Central memory CD8-positive, alpha-beta T cell (primary cell): ENCODE measurements at regions not wholly inside any gene's neighbourhood (a gene's known extent, or its start where the extent isn't known, plus 50 kb on each side); places are given as distances from the start of the nearest gene placed in this dataset.
"Not testable (repeated sequence)": the region's sequence is repeated elsewhere in the genome, so short reads cannot be mapped to it uniquely, and the experiment has no call there.

Experiments
- ATAC-seq: fragments of 150-1000 bp; cut with Tn5 transposase; replicated peaks from 2 replicates; pipeline ENCODE4 v1.10.0; 2022; ENCODE audit warnings: mild to moderate bottlenecking, moderate FRiP score, moderate number of reproducible peaks; ENCODE audit not compliant: poor library complexity, severe bottlenecking; ENCODE audit errors: extremely low read depth
- DNase-seq, 2 donors: peaks; one replicate each; pipeline ENCODE4 v3.0.0; 2021; ENCODE audit warnings: low spot score in 2 of 2
- H3K27ac Mint-ChIP-seq: one replicate; pipeline ENCODE4 v1.8.0; 2022; ENCODE audit warnings: low read depth, mild to moderate bottlenecking, moderate library complexity, mixed read lengths
- H3K27me3 Mint-ChIP-seq: one replicate; pipeline ENCODE4 v1.8.0; 2022; ENCODE audit warnings: mixed read lengths
- H3K36me3 Mint-ChIP-seq: one replicate; pipeline ENCODE4 v1.8.0; 2022; ENCODE audit warnings: mild to moderate bottlenecking, moderate library complexity, mixed read lengths; ENCODE audit not compliant: insufficient read depth
- H3K4me1 Mint-ChIP-seq: one replicate; pipeline ENCODE4 v1.8.0; 2022; ENCODE audit warnings: mixed read lengths
- H3K4me3 Mint-ChIP-seq: one replicate; pipeline ENCODE4 v1.8.0; 2022; ENCODE audit warnings: mild to moderate bottlenecking, moderate library complexity, mixed read lengths
- H3K9me3 Mint-ChIP-seq: one replicate; pipeline ENCODE4 v1.8.0; 2022; ENCODE audit warnings: mixed read lengths

DNA sequence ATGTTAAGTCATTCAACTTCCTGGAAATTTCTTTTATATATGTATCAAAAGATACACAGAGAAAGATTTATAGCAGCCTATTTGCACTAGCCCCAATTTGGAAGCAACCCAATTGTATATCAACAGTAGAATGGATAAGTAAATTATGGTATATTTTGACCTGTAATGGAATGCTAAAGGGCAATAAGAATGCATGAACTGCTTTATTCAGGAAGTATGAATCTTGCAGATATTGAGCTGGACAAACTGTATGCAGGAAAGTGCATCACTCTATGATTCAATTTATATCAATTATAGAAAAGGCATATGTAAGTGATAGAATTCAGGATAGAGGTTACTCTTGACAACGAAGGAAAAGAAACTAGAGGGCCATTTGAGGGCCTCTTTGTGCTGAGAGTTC lies 913.1 kb upstream of the FBXO33 start:
- no peak overlapping the region for H3K27ac Mint-ChIP-seq
- H3K4me3 Mint-ChIP-seq: no peak overlapping the region
- no peaks in the 10 kb centered on the region for H3K27me3 Mint-ChIP-seq
- H3K4me1 Mint-ChIP-seq: no peaks in the 10 kb centered on the region
- no peaks in the 10 kb centered on the region for H3K36me3 Mint-ChIP-seq
- no peak for DNase-seq
- peaks cover 19% of the 10 kb centered on the region for H3K9me3 Mint-ChIP-seq
- no peak for ATAC-seq

DNA sequence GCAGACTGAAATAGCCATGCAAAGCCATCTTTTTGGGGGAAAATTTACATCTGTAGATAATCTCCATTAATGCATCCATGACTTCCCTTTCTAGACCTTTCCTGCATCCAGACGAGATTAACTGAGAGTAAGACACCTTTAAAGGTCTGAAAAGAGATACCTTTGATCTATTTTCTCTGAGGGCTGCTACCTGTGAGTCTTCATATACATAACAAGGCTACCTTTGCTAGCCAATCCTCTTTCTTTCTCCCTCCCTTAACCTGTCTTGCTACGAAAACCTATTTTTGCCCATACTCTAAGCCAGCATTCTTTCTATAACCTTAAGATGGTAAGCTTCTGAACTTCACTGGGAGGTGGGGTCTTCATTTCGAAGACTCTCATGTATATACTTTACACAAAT lies 908.5 kb upstream of the FBXO33 start:
- no peak for ATAC-seq
- H3K27me3 Mint-ChIP-seq: no peaks in the 10 kb centered on the region

DNA sequence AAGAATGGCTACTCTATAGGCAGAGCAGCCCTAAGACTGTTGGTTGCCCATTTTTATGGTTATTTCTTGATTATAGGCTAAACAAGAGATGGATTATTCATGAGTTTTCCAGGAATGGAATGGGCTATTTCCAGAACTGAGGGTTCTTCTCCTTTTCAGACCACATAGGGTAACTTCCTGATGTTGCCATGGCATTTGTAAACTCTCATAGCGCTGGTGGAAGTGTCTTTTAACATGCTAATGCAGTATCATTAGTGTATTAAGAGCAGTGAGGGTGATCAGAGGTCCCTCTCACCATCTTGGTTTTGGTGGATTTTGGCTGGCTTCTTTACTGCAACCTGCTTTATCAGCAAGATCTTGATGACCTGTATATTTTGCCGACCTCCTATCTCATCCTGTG lies 904.6 kb upstream of the FBXO33 start:
- ATAC-seq: no peak
- no peaks in the 10 kb centered on the region for H3K36me3 Mint-ChIP-seq
- no peak overlapping the region for H3K27ac Mint-ChIP-seq
- H3K9me3 Mint-ChIP-seq: peaks cover 8% of the 10 kb centered on the region
- no peaks in the 10 kb centered on the region for H3K4me1 Mint-ChIP-seq
- H3K27me3 Mint-ChIP-seq: no peaks in the 10 kb centered on the region
- no peak for DNase-seq
- H3K4me3 Mint-ChIP-seq: no peak overlapping the region

More for the DNA sequence above, 908.5 kb upstream of the FBXO33 start:
- Mint-ChIP-seq H3K4me1 (no peaks in the 10 kb centered on the region), H3K9me3 (peaks cover 13% of the 10 kb centered on the region), H3K27ac (no peak overlapping the region), H3K4me3 (no peak overlapping the region), H3K36me3 (no peaks in the 10 kb centered on the region)
- no peak for DNase-seq

DNA sequence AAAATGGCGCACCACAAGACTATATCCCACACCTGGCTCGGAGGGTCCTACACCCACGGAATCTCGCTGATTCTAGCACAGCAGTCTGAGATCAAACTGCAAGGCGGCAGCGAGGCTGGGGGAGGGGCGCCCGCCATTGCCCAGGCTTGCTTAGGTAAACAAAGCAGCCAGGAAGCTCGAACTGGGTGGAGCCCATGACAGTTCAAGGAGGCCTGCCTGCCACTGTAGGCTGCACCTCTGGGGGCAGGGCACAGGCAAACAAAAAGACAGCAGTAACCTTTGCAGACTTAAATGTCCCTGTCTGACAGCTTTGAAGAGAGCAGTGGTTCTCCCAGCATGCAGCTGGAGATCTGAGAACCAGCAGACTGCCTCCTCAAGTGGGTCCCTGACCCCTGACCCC lies 894.3 kb upstream of the FBXO33 start:
- H3K9me3 Mint-ChIP-seq, DNase-seq, H3K27me3 Mint-ChIP-seq, H3K27ac Mint-ChIP-seq, H3K4me1 Mint-ChIP-seq, H3K4me3 Mint-ChIP-seq, H3K36me3 Mint-ChIP-seq, ATAC-seq: not testable (repeated sequence)

DNA sequence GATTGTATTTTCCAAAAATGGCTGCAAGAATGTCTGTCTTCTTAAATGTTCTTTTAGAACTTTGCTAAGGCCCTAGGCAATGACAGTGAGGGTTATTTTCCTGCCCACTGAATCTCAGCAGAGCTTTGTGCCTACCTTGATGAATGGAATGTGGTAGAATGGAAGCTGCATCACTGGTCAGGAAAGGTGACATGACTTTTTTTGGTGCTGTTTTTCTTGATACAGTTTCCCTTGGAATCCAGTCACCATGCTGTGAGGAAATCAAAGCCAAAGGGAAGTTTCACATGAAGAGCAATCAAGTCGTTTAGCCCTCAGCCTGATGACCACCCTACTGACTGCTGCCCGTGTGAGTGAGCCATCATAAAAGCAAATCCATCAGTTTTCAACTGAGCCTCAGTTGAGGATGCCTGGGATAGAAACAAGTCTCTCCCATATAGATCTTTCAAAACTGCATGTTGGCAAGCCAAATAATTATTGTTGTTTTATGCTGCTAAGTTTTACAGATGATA lies 886.0 kb upstream of the FBXO33 start:
- H3K9me3 Mint-ChIP-seq: no peaks in the 10 kb centered on the region
- H3K36me3 Mint-ChIP-seq: no peaks in the 10 kb centered on the region
- H3K27ac Mint-ChIP-seq: no peak overlapping the region
- no peak overlapping the region for H3K4me3 Mint-ChIP-seq
- ATAC-seq (no peak), DNase-seq (no peak)
- no peaks in the 10 kb centered on the region for H3K27me3 Mint-ChIP-seq
- H3K4me1 Mint-ChIP-seq: no peaks in the 10 kb centered on the region

DNA sequence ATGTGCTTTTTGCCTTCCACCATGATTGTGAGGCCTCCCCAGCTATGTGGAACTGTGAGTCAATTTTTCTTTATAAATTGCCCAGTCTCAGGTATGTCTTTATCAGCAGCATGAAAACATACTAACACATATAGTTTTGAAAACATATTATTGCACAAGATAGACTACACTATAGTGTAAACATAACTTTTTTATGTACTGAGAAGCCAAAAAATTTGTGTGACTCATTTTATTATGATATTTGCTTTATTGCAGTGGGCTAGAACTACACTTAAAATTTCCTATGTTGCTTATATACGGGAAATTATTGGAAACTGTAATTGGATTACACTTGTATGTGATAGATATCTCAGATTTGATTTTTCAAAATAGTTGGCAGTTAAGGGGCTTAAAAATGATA lies 885.5 kb upstream of the FBXO33 start:
- Mint-ChIP-seq H3K36me3 (no peaks in the 10 kb centered on the region), H3K4me3 (no peak overlapping the region), H3K27me3 (no peaks in the 10 kb centered on the region), H3K27ac (no peak overlapping the region), H3K9me3 (no peaks in the 10 kb centered on the region), H3K4me1 (no peaks in the 10 kb centered on the region)
- no peak for DNase-seq
- no peak for ATAC-seq

DNA sequence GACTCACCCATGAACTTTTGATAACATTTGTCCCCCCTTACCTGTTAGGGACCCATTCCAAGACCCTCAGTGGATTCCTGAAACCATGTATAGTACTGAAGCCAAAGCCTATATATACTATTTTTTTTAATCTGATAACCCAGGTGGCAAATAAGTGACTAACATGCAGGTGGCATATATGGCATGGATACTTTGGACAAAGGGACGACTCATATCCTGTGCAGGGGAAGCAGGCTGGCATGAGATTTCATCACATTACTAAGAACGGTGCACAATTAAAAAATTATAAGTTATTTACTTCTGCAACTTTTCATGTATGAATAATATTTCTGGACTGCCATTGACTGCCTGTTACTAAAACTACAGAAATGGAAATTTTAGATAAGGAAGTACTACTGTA lies 880.1 kb upstream of the FBXO33 start:
- Mint-ChIP-seq H3K4me1 (no peaks in the 10 kb centered on the region), H3K27me3 (no peaks in the 10 kb centered on the region), H3K36me3 (no peaks in the 10 kb centered on the region), H3K27ac (no peak overlapping the region), H3K4me3 (no peak overlapping the region), H3K9me3 (peaks cover 15% of the 10 kb centered on the region)
- DNase-seq (no peak), ATAC-seq (no peak)

DNA sequence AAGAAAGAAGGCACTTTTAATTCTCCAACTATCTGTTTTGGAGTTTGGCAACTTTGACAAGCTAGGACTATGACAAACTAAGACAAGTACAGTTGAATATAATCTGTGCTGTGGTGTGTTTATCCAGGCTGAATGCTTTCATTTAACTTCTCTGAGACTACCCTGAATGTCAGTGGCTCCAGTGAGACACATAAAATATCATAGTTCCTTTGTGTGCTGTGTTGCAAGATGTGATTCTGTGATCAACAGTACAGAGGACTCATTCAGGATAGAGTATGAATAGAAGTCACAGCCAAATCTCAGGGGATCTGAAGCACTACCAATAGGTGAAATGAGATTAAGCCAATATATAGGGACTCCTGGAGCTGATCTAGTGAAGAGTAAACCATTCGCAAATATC lies 876.9 kb upstream of the FBXO33 start:
- no peaks in the 10 kb centered on the region for H3K36me3 Mint-ChIP-seq
- ATAC-seq (no peak), DNase-seq (no peak)
- H3K27ac Mint-ChIP-seq: no peak overlapping the region
- no peaks in the 10 kb centered on the region for H3K27me3 Mint-ChIP-seq
- no peaks in the 10 kb centered on the region for H3K4me1 Mint-ChIP-seq
- no peak overlapping the region for H3K4me3 Mint-ChIP-seq
- H3K9me3 Mint-ChIP-seq: peaks cover 21% of the 10 kb centered on the region

DNA sequence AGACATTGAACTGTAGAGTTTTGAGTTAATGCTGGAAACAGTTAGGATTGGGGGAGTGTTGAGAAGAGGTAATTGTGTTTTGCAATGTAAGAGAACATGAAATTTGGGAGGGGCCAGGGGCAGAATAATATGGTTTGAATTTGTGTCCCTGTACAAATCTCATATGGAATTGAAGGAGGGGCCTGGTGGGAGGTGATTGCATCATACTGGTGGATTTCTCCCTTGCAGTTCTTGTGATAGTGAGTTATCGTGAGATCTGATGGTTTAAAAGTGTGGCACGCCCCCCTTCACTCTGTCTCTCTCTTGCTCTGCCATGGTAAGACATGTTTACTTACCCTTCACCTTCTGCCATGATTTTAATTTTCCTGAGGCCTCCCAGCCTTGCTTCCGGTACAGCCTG lies 876.0 kb upstream of the FBXO33 start:
- Mint-ChIP-seq H3K27me3 (no peaks in the 10 kb centered on the region), H3K27ac (no peak overlapping the region), H3K4me1 (no peaks in the 10 kb centered on the region), H3K4me3 (no peak overlapping the region), H3K9me3 (peaks cover 21% of the 10 kb centered on the region), H3K36me3 (no peaks in the 10 kb centered on the region)
- DNase-seq (no peak), ATAC-seq (no peak)

DNA sequence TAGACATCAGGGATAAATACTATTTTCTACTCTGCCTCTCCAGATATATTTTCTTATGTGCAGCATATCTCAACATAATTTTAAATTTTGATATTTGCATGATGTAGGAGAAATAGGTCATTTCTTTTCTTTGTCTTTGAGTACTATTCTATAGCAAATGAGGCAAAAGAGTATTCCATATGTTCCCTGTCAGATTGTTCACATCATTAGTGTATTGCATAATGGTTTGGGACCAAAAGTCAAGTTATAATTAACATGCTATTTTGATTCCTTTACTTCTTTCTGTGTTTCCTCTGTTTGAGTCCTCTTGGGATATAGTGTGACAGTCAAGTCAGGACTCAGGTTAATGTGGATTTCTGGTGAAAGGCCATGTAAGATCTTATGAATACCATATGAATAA lies 864.6 kb upstream of the FBXO33 start:
- Mint-ChIP-seq H3K27me3 (no peaks in the 10 kb centered on the region), H3K4me3 (no peak overlapping the region), H3K27ac (no peak overlapping the region), H3K4me1 (no peaks in the 10 kb centered on the region), H3K9me3 (peaks cover 13% of the 10 kb centered on the region), H3K36me3 (no peaks in the 10 kb centered on the region)
- no peak for ATAC-seq
- no peak for DNase-seq

DNA sequence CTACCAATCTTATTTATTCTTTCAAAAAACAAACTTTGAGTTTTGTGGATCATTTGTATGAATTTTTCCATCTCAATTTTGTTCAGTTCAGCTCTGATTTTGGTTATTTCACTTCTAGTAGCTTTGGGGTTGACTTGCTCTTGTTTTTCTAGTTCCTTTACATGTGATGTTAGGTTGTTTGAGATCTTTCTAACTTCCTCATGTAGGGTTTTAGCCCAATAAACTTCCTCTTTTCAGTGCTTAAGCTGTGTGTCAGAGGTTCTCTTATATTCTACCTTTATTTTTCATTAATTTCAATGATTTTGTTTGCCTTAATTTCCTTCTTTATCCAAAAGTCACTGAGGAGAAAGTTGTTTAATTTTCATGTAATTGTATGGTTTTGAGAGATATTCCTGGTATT lies 860.4 kb upstream of the FBXO33 start:
- Mint-ChIP-seq H3K9me3 (peaks cover 13% of the 10 kb centered on the region), H3K27ac (no peak overlapping the region), H3K36me3 (no peaks in the 10 kb centered on the region), H3K27me3 (no peaks in the 10 kb centered on the region), H3K4me3 (no peak overlapping the region), H3K4me1 (no peaks in the 10 kb centered on the region)
- ATAC-seq (no peak), DNase-seq (no peak)

DNA sequence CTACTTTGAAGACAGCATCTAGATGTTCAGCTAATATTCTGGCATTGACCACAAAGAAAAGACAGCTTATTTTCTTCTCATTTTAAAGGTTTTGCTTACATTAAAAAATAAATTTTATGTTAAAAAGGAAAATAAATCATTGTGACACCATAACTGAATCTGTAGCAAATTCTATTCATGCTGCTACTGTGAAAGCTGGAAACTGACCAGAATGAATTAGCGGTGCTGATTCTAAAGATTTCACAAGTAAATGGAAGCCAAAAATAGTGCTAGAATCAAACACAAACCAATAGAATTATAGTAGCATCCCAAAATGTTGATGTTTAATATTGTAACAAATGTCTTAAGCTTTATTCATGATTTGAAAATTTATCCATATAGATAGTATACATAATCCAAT lies 850.0 kb upstream of the FBXO33 start:
- peaks cover 11% of the 10 kb centered on the region for H3K9me3 Mint-ChIP-seq
- no peaks in the 10 kb centered on the region for H3K36me3 Mint-ChIP-seq
- H3K27me3 Mint-ChIP-seq: no peaks in the 10 kb centered on the region
- no peak overlapping the region for H3K27ac Mint-ChIP-seq
- DNase-seq: no peak
- ATAC-seq: no peak
- no peak overlapping the region for H3K4me3 Mint-ChIP-seq
- no peaks in the 10 kb centered on the region for H3K4me1 Mint-ChIP-seq

DNA sequence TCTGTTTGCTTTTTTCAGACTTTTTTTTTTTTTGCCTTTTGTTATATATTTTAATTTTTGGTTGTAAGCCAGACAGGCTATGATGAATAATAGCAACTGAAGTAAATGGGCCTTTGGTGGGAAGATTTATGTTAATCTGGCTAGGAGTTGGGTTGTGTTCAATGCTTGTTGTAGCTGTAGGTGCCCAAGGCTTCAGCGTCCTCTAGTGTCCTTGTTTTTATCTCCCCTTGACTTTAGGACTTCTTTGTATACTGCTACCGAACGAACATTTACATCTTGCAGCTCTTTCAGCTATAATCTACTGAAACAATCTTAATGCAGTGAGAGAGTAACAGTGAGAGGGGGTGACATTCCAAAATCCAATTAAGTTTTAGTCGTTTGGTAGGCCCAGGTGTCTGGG lies 848.4 kb upstream of the FBXO33 start:
- H3K4me3 Mint-ChIP-seq: no peak overlapping the region
- no peaks in the 10 kb centered on the region for H3K27me3 Mint-ChIP-seq
- ATAC-seq (no peak), DNase-seq (no peak)
- peaks cover 11% of the 10 kb centered on the region for H3K9me3 Mint-ChIP-seq
- no peaks in the 10 kb centered on the region for H3K4me1 Mint-ChIP-seq
- no peaks in the 10 kb centered on the region for H3K36me3 Mint-ChIP-seq
- no peak overlapping the region for H3K27ac Mint-ChIP-seq

DNA sequence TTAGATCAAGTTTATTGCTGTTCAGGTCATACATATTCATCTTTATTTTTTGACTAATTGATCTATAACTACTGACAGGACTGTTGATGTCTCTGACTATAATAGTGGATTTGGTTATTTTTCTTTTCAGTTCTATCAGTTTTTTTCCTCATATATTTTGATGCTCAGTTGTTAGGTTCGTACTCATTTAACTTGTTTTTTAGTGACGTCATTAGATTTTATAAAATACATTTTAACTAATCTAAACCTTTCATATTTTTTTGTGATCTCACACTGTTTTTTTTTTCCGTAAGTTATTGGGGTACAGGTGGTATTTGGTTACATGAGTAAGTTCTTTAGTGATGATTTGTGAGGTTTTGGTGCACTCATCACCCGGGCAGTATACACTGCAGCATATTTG lies 841.2 kb upstream of the FBXO33 start:
- H3K36me3 Mint-ChIP-seq: no peaks in the 10 kb centered on the region
- H3K4me1 Mint-ChIP-seq: no peaks in the 10 kb centered on the region
- no peak overlapping the region for H3K27ac Mint-ChIP-seq
- no peak overlapping the region for H3K4me3 Mint-ChIP-seq
- ATAC-seq: no peak
- no peaks in the 10 kb centered on the region for H3K9me3 Mint-ChIP-seq
- DNase-seq: no peak
- H3K27me3 Mint-ChIP-seq: no peaks in the 10 kb centered on the region
